ENCODE measurements at regions not wholly inside any gene's neighbourhood (a gene's known extent, or its start where the extent isn't known, plus 50 kb on each side); places are given as distances from the start of the nearest gene placed in this dataset.

DNA sequence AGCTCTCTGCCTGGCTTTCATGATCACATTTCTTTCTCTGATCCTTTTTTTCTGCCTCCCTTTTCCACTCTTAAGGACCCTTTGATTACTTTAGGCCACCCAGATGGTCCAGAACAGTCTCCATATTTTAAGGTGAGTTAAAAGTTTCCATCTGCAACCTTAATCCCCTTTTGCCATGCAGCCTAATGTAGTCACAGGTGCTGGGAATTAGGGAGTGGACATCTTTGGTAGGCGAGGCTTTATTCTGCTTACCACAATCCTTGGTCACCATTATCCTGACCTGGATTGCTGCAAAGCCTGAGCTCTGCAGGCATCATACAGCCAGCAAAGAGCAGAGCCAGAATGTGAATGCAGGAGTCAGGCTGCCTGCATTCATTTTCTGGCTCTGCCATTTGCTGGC is 95.9 kb downstream of the XCL2 start:
- TF ChIP-seq GATA2 (IDR thresholded peaks at IDR 0.05; ENCODE audit: low read depth, low read length) (no peak), GATA3 (IDR thresholded peaks at IDR 0.05; ENCODE audit: low read depth, low read length) (no peak)

Data from SH-SY5Y (cell line).